ENCODE measurements at regions not wholly inside any gene's neighbourhood (a gene's known extent, or its start where the extent isn't known, plus 50 kb on each side); places are given as distances from the start of the nearest gene placed in this dataset.

DNA sequence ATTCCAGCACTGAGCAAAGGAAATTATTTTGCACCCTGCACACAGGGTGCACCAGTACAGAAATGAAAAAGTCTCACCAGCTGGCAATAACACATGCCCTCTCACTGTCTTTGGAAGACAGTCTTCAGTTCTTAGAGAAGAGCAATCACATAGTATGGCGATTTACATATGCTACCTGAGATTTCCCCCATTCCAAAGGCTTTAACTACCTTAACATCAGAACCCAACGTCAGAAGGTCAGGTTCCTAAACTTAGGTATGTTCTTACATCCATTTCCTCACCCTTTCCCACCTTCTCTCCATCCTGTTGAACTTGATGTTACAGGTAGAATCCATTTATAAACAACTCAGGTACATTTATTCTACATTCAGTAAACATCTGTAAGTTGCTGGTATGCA, 167.8 kb downstream of the PAWR start:
- no peak for FAIRE-seq
- Histone ChIP-seq H3K9me3 (no peaks in the 10 kb centered on the region), H3K4me3 (no peak overlapping the region), H3K27ac (no peak overlapping the region), H3K4me2 (no peak overlapping the region), H3K4me1 (peaks cover 16% of the 10 kb centered on the region)
- TF ChIP-seq CHD4 (IDR thresholded peaks at IDR 0.05; ENCODE audit: borderline replicate concordance) (no peak), MAZ (IDR thresholded peaks at IDR 0.05; ENCODE audit: borderline replicate concordance, low read depth, low read length) (no peak), SMC3 (IDR thresholded peaks at IDR 0.05) (no peak), FOSL2 (IDR thresholded peaks at IDR 0.05) (no peak), FOSL2 (CRISPR knock-in tag; IDR thresholded peaks at IDR 0.05) (no peak), BHLHE40 (IDR thresholded peaks at IDR 0.05; ENCODE audit: low read depth, low read length) (no peak), CBX8 (IDR thresholded peaks at IDR 0.05) (no peak), ESRRA (IDR thresholded peaks at IDR 0.05; ENCODE audit: borderline replicate concordance, low read length) (no peak), MYC (IDR thresholded peaks at IDR 0.05; ENCODE audit: borderline replicate concordance, low read length) (no peak)
- POLR2A ChIA-PET, result no interaction called here
- WGBS (ENCODE audit: missing lambda C conversion rate), result 83% methylated on average over 2 of the region's 2 CpGs
- no peak for ATAC-seq
- no peak for DNase-seq (ENCODE audit: low read depth in 1 of 2, low spot score in 1 of 2)
- CTCF ChIA-PET, result no interaction called here

DNA sequence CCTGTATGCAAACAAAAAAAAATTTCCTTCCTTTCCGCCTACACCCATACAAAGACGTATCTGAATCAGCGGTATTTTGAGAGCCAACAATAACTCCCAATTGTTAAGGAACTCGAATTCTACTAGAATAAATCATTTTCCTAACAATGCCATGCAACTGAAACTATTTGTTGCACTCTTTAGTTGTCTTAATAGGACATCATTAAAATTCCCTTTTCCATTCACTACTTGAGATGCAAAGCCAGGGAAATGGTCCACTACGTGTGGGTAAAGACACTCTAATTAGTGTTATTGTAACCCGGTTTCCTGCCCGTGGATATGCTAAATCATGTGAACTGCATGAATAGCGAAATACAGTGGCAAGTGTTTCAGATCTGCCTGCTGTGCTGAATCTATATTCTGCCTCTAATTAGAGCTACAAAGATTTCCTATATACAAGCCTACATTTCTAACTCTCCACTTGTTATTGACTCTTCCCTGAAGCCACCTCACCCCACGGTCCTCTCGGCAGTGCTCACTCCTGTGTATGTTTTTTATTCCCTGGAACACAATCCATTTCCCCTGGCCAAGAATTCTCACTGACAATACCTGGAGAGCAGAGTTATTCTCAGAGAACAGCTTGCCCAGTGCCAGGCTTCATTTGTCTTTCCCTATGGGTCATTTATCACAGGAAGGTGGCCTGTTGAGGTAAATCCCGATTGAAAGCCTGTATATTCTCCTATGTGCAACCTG, 168.3 kb downstream of the PAWR start:
- TF ChIP-seq ZSCAN20 (CRISPR knock-in tag; IDR thresholded peaks at IDR 0.05), result no peak
- TF ChIP-seq, protein P1, sequence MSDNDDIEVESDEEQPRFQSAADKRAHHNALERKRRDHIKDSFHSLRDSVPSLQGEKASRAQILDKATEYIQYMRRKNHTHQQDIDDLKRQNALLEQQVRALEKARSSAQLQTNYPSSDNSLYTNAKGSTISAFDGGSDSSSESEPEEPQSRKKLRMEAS (IDR thresholded peaks at IDR 0.05), result no peak
- TF ChIP-seq NPAS2 (CRISPR knock-in tag; IDR thresholded peaks at IDR 0.05; ENCODE audit: borderline replicate concordance), result no peak
- no peak for TF ChIP-seq MAFK (IDR thresholded peaks at IDR 0.05; ENCODE audit: partially characterized antibody)
- TF ChIP-seq, protein P2, sequence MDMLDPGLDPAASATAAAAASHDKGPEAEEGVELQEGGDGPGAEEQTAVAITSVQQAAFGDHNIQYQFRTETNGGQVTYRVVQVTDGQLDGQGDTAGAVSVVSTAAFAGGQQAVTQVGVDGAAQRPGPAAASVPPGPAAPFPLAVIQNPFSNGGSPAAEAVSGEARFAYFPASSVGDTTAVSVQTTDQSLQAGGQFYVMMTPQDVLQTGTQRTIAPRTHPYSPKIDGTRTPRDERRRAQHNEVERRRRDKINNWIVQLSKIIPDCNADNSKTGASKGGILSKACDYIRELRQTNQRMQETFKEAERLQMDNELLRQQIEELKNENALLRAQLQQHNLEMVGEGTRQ (IDR thresholded peaks at IDR 0.05), result no peak
- no peak for TF ChIP-seq KDM5A (IDR thresholded peaks at IDR 0.05)
- TF ChIP-seq EHMT2 (IDR thresholded peaks at IDR 0.05; ENCODE audit: low read depth), result no peak
- TF ChIP-seq ZC3H11A (IDR thresholded peaks at IDR 0.05), result no peak
- TF ChIP-seq, protein P3, sequence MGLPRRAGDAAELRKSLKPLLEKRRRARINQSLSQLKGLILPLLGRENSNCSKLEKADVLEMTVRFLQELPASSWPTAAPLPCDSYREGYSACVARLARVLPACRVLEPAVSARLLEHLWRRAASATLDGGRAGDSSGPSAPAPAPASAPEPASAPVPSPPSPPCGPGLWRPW (IDR thresholded peaks at IDR 0.05), result no peak
- TF ChIP-seq EP300 (IDR thresholded peaks at IDR 0.05), result no peak
- Histone ChIP-seq H3K27ac (no peak overlapping the region), H3K4me1 (peaks cover 10% of the 10 kb centered on the region), H3K9me3 (no peaks in the 10 kb centered on the region), H3K4me2 (no peak overlapping the region), H3K4me3 (no peak overlapping the region)
- WGBS (ENCODE audit: missing lambda C conversion rate), result 81% methylated on average over 11 of the region's 11 CpGs
- DNase-seq (ENCODE audit: low read depth in 1 of 2, low spot score in 1 of 2), result no peak
- ChIA-PET POLR2A (no interaction called here), CTCF (no interaction called here)
- ATAC-seq, result no peak
- FAIRE-seq, result peak; percentile 39

DNA sequence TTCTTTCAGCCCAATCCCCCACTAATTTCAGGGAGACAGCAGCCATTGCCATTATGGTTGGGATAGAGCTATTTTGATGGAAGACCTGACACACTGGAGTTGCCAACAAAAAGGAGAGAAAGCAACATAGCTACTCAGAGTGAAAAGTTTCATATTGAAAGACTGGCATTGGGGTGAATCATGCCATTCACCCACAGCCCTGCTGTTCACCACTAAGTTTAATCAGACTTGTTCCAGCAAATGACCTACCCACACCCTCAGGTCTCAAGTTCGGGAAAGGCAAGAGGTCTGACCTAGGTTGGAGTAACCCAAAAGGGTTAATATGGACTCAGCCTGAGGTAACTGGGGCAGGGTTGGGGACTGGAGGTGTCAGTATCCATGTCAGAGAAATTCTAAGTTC, 169.2 kb downstream of the PAWR start:
- ATAC-seq, result no peak
- no peak overlapping the region for H3K4me2 ChIP-seq
- ChIA-PET POLR2A (no interaction called here), CTCF (no interaction called here)
- no peak for FAIRE-seq
- H3K4me1 ChIP-seq, result peaks cover 2% of the 10 kb centered on the region; the same call in 1 of the 3 replicates
- TF ChIP-seq ZSCAN20 (CRISPR knock-in tag; IDR thresholded peaks at IDR 0.05) (no peak), SMC3 (IDR thresholded peaks at IDR 0.05) (no peak), BHLHE40 (IDR thresholded peaks at IDR 0.05; ENCODE audit: low read depth, low read length) (no peak), RNF2 (IDR thresholded peaks at IDR 0.05; ENCODE audit: borderline replicate concordance, low read depth) (no peak), CHD2 (IDR thresholded peaks at IDR 0.05; ENCODE audit: low read length, partially characterized antibody) (no peak), POLR2AphosphoS2 (conservative IDR thresholded peaks at IDR 0.05; ENCODE audit: low read length) (no peak), ZNF302 (CRISPR knock-in tag; IDR thresholded peaks at IDR 0.05) (no peak), HOXA7 (CRISPR knock-in tag; IDR thresholded peaks at IDR 0.05) (no peak)
- TF ChIP-seq, protein P4, sequence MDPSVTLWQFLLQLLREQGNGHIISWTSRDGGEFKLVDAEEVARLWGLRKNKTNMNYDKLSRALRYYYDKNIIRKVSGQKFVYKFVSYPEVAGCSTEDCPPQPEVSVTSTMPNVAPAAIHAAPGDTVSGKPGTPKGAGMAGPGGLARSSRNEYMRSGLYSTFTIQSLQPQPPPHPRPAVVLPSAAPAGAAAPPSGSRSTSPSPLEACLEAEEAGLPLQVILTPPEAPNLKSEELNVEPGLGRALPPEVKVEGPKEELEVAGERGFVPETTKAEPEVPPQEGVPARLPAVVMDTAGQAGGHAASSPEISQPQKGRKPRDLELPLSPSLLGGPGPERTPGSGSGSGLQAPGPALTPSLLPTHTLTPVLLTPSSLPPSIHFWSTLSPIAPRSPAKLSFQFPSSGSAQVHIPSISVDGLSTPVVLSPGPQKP (IDR thresholded peaks at IDR 0.05; ENCODE audit: low read depth, low read length), result no peak
- DNase-seq (ENCODE audit: low read depth in 1 of 2, low spot score in 1 of 2), result no peak
- H3K9me3 ChIP-seq, result no peaks in the 10 kb centered on the region
- WGBS (ENCODE audit: missing lambda C conversion rate), result 86% methylated on average over 1 of the region's 1 CpG
- H3K27ac ChIP-seq, result no peak overlapping the region
- no peak overlapping the region for H3K4me3 ChIP-seq
